Choroid plexus epithelial cell (primary cell): ENCODE measurements at regions not wholly inside any gene's neighbourhood (a gene's known extent, or its start where the extent isn't known, plus 50 kb on each side); places are given as distances from the start of the nearest gene placed in this dataset.

Experiments used
- DNase-seq: peaks from one replicate; pipeline ENCODE4 v3.0.0-alpha.2; 2010; ENCODE audit warnings: low read depth
- H3K4me3 ChIP-seq: 2 replicates; pipeline ENCODE4 v1.5.1; 2011; ENCODE audit warnings: low read depth, mild to moderate bottlenecking, control low read depth, low read length, moderate library complexity
- CTCF ChIP-seq: conservative IDR thresholded peaks from 2 replicates; pipeline ENCODE4 v1.5.1; 2011; ENCODE audit warnings: low read depth, mild to moderate bottlenecking, control low read depth, inconsistent platforms, low read length, moderate library complexity

DNA sequence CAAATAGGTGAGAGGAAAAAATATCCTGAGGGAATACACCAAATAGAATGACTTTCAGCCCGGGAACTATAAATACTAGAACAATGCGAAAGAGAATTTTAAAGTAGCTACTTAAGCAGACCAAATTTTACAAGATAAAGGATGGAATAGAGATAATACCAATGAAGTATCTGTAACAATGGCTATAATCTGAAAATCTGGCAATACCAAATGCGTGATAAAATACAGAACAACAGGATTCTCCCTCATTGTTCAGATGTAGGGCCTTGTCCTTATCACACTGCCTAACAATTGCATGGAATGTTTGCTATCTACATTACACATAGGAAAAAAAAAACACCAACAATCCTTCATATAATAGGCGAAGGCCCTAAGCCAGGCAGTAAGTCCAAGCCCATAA is 815.4 kb upstream of the MDGA2 start:
- DNase-seq = no peak
- no peak overlapping the region for H3K4me3 ChIP-seq
- no peak for TF ChIP-seq CTCF

GRCh38 chr14:48473944-48474343 is 798.5 kb upstream of the MDGA2 start:
- no peak for DNase-seq
- no peak overlapping the region for H3K4me3 ChIP-seq
- no peak for TF ChIP-seq CTCF

- DNase-seq = no peak
- H3K4me3 ChIP-seq = no peak overlapping the region
- TF ChIP-seq CTCF = no peak
Measured at GRCh38 chr14:48456051-48456450, 780.6 kb upstream of the MDGA2 start.

- no peak for DNase-seq
- no peak for TF ChIP-seq CTCF
Measured at GRCh38 chr14:48454887-48455286, 779.5 kb upstream of the MDGA2 start.

GRCh38 chr14:48452437-48452995 is 777.1 kb upstream of the MDGA2 start:
- H3K4me3 ChIP-seq = no peak overlapping the region
- no peak for DNase-seq
- TF ChIP-seq CTCF = no peak

More at GRCh38 chr14:48454887-48455286, 779.5 kb upstream of the MDGA2 start:
- H3K4me3 ChIP-seq = no peak overlapping the region

GRCh38 chr14:48435221-48435620 is 759.8 kb upstream of the MDGA2 start:
- H3K4me3 ChIP-seq = no peak overlapping the region
- no peak for TF ChIP-seq CTCF
- DNase-seq = no peak

DNA sequence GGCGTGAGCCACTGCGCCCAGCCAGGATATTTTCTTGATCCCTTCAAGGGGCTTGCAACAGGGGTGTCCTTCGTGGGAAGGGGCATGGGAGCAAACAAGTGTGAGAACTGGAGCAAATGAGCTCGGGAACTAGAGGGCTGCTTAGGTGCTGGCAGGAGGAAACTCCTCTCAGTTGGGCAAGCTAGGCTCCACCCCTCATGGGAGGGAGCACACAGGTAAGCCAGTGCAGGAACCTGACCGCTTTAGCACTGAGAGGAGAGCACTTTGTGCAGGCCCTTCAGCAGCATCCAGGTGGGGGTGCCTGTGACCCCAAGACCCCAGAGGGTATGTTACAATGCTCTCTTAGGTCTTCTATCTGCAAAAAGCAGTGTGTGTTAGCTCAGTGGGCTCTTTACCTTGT is 755.4 kb upstream of the MDGA2 start:
- H3K4me3 ChIP-seq = no peak overlapping the region
- no peak for TF ChIP-seq CTCF
- no peak for DNase-seq
